ENCODE measurements at regions not wholly inside any gene's neighbourhood (a gene's known extent, or its start where the extent isn't known, plus 50 kb on each side); places are given as distances from the start of the nearest gene placed in this dataset.
"Not testable (repeated sequence)": the region's sequence is repeated elsewhere in the genome, so short reads cannot be mapped to it uniquely, and the experiment has no call there.

DNA sequence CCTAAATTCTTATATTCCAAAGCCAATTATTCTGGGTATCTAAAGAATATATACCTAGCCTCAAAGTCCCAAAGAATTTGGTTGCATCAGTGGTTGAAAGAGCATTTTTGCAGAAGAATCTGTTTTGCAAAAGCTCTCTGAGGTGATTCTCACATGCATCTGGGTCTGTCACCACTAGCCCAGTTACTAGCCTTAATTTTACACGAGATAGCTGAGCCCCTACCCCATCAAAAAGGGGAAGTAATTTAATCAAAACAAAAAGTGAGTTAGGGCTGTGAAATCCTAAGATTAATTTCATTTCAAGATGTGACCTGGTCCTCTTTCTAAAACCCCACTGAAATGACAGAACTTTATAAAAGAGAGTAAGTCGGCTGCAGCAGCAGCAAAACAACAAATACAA is 53.7 kb upstream of the ZSCAN2 start:
- DNase-seq (ENCODE audit: low read depth in 3 of 3) = not testable (repeated sequence)

- DNase-seq (ENCODE audit: low read depth in 3 of 3) = not testable (repeated sequence)
Measured at GRCh38 chr15:84550503-84550902, 50.3 kb upstream of the ZSCAN2 start.

Measured in stimulated activated CD4-positive, alpha-beta T cell treated with anti-CD3 and anti-CD28 coated beads, TNF-alpha, amount 100 ng/mL, for 48 hours (primary cell).